ENCODE measurements at regions not wholly inside any gene's neighbourhood (a gene's known extent, or its start where the extent isn't known, plus 50 kb on each side); places are given as distances from the start of the nearest gene placed in this dataset.

- no peak for TF ChIP-seq CTCF (IDR thresholded peaks at IDR 0.05)
These were observed 245.6 kb upstream of the KAZN start for GRCh38 chr1:14352897-14353296.

GRCh38 chr1:14362331-14362730 lies 236.2 kb upstream of the KAZN start:
- no peak for TF ChIP-seq CTCF (IDR thresholded peaks at IDR 0.05)

- TF ChIP-seq CTCF (IDR thresholded peaks at IDR 0.05): no peak
These were observed 235.4 kb upstream of the KAZN start for GRCh38 chr1:14363036-14363590.

GRCh38 chr1:14363707-14364413 lies 234.6 kb upstream of the KAZN start:
- TF ChIP-seq CTCF (IDR thresholded peaks at IDR 0.05): no peak

GRCh38 chr1:14365301-14365988 lies 233.0 kb upstream of the KAZN start:
- TF ChIP-seq CTCF (IDR thresholded peaks at IDR 0.05): no peak

GRCh38 chr1:14366091-14367018 lies 232.1 kb upstream of the KAZN start:
- no peak for TF ChIP-seq CTCF (IDR thresholded peaks at IDR 0.05)

GRCh38 chr1:14367451-14367850 lies 231.0 kb upstream of the KAZN start:
- TF ChIP-seq CTCF (IDR thresholded peaks at IDR 0.05): no peak

Data from LNCAP (cell line).